GM18870 (cell line): ENCODE measurements at regions not wholly inside any gene's neighbourhood (a gene's known extent, or its start where the extent isn't known, plus 50 kb on each side); places are given as distances from the start of the nearest gene placed in this dataset.
A peak's percentile ranks its signal among the peaks of the same experiment; 100 is the strongest.

Source experiments
- ATAC-seq: cut with Tn5 transposase; IDR thresholded peaks from one replicate; pipeline ENCODE4 v1.9.1; 2021; ENCODE audit warnings: moderate library complexity; ENCODE audit not compliant: unreplicated experiment

DNA sequence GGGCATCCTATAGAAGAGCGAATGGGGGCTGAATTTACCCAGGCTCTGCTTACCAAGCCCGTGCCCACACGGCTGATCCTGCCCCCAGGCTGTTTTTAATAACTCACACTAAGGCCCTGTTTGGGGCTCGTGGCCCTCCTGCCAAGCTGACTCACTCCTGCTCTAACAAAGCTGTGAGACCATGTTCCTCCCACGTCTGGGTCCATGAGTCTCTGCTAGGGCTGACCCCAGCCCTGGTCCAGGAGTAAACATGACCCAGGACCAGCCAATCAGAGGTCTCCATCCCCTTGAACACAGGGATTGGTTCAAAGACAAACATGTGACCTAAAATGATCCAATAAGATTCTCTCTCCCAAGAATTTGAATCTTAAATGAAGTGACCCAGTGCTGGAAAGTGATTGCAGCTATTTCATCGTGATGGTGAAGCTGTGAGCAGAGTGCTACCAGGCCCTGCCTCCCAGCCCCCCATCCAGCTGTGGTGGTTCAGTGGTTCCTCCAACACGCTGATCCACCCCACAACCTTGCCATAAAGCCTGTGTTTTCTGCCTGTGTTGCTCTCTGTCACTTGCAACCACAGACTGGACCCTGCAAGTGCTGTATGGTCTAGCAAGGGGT lies 57.2 kb downstream of the C16orf82 start:
- ATAC-seq, result no peak

DNA sequence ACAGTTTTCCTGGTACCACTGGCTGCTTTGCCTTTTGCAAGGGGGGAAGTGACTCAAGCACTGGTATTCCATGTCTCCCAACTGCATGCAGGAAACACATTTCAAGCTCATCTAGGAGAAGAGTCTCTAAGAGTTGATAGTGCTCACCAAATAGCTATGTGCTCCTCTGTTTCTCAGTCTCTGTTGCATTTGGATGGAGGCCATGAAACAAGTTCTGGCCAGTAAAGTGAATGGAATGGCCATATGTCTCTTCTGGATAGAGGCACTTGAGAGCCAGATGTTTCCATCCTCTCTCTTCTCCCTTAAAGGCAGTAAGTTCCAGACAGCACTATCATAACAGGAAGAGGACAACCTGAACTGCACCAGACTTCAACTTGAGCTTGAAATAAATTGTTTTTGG lies 60.6 kb downstream of the C16orf82 start:
- no peak for ATAC-seq

DNA sequence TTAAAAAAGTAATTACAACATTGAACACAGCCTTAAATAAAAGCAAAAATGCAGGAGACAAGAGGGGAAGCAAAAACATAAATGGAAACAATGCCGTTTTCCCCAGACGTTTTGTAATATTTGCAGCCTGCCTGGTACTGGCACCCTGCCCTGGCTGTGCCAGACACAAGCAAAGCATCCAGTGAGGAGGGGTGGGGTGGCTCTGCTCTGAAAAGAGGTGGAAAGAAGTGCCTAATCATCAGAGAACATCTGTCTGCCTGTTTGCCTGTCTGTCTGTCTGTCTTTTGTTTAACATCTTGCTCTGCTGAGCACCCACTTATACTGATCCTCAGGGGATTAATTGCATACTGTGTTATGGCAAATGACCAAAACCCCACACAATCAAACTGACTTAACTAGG lies 62.7 kb downstream of the C16orf82 start:
- ATAC-seq, result no peak

DNA sequence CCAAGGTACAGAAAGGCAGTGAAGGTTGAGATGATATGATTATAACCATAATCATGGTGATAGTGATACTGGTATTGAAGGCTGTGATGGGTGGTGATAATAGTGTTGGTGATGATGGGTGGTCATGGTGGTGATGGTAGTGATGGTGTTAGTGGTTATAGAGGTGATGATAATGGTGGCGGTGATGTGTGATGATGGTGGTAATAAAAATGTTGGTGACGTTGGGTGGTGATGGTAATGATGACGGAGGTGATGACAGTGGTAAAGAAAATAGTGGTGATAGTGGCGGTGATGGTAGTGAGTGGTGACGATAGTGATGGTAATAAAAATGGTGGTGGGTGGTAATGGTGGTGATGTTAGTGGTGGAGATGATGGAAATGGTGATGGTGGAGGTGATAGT lies 65.1 kb upstream of the KDM8 start:
- no peak for ATAC-seq

DNA sequence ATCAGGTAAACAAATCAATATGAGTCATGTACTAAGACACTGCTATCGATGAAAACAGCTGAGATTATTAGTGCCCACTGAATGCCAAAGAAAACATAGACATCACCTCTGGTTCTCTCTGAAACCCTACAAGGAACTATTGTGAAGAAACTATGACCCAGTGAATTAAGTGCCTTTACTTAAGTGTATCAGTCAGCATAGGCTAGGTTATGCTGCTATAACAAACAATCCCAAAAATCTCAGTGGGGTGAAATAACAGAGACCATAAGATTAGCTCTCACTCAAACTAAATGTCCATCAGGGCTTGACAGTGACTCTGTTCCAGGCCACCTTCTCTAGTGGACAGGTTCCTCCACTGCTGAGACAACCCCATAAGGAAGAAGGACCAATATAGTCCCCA lies 57.7 kb upstream of the KDM8 start:
- no peak for ATAC-seq

DNA sequence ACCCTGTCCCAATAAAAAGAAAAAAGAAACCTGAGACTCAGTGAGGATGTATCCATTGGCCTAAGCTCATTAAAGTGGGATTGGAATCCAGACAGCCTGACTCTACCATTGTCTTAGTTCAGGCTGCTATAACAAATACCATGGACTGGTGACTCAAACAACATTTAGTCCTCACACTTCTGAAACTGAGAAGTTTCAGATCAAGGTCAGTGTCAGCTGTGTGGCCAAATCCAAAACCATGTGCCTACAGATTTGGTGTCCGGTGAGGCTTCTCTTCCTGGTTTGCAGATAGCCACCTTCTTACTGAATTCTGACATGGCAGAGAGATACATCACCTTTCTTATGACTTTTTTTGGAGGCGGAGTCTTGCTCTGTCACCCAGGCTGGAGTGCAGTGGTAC lies 53.3 kb upstream of the KDM8 start:
- peak; percentile 57 for ATAC-seq

DNA sequence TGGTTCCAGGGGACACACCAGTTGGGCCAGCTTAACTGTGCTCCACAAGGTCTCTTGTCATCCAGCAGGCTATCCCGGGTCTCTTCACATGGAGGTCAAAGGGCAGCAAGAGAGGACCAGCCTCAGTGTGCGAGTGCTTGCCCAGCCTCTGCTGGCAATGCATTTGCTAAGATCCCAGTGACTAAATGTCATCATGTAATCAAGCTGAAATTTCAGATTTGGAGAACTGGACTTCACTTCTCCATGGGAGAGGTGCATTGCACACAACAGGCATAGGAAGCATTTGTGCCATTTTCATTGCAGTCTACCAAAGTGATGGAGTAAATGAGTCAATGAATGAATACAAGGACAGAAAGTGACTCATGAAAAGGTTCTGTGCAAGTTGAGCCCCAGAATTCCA lies 51.2 kb upstream of the KDM8 start:
- no peak for ATAC-seq

DNA sequence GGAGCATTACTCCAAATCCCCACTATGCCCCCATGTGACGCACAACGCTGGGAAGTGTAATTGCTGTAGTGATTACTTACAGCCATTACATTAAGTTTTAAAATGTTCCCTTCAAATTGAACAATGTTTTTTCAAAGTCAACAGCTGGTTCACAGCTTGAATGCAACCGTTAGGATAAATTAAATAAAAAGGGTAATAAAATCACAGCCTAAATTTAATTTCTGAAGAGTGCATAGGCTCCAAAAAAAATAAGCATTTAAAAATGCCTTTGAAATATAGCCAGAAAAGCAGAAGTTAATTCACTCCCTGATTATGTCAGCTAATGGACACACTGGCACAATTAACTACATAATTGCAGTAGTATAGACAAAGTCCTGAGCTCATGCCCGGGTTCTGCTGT lies 50.5 kb upstream of the KDM8 start:
- ATAC-seq, result no peak
